ENCODE measurements at regions not wholly inside any gene's neighbourhood (a gene's known extent, or its start where the extent isn't known, plus 50 kb on each side); places are given as distances from the start of the nearest gene placed in this dataset.

GRCh38 chr1:36687312-36687711 is 204.6 kb upstream of the CSF3R start:
- DNase-seq (no peak), ATAC-seq (ENCODE audit: low read depth) (no peak)
- H3K27me3 Mint-ChIP-seq: peaks cover 22% of the 10 kb centered on the region
- H3K27ac Mint-ChIP-seq: no peak overlapping the region
- Histone ChIP-seq H3K36me3 (replicated peaks in 1 of 2; ENCODE audit: control extremely low read depth in 1 of 2, control insufficient read depth in 1 of 2, extremely low read depth in 1 of 2, insufficient read depth in 2 of 2, low read length in 1 of 2) (no peaks in the 10 kb centered on the region), H3K27ac (ENCODE audit: low read length in 2 of 2) (no peak overlapping the region), H3K4me3 (ENCODE audit: control extremely low read depth in 1 of 5, extremely low read depth in 1 of 5, insufficient read depth in 1 of 5, low read depth in 2 of 5, low read length in 4 of 5) (no peak overlapping the region), H3K79me2 (ENCODE audit: control insufficient read depth, insufficient read depth, low read length) (no peaks in the 10 kb centered on the region), H3K27me3 (replicated peaks in 1 of 4; ENCODE audit: control extremely low read depth in 1 of 4, control insufficient read depth in 3 of 4, insufficient read depth in 4 of 4, low read length in 3 of 4) (peaks cover 0 to 15% (median 0%) of the 10 kb centered on the region in 4 experiments), H3K9me3 (ENCODE audit: control extremely low read depth in 1 of 3, control insufficient read depth in 2 of 3, insufficient read depth in 1 of 3, low read length in 2 of 3) (no peaks in the 10 kb centered on the region), H2AFZ (ENCODE audit: insufficient read depth, low read depth, low read length, poor library complexity, severe bottlenecking) (no peak overlapping the region), H3K4me1 (ENCODE audit: control insufficient read depth in 2 of 2, insufficient read depth in 2 of 2, low read length in 2 of 2) (no peaks in the 10 kb centered on the region), H3K9ac (ENCODE audit: low read length) (no peak overlapping the region), H4K20me1 (ENCODE audit: control insufficient read depth, insufficient read depth, low read length, poor library complexity, severe bottlenecking) (no peaks in the 10 kb centered on the region), H3K4me2 (replicated peaks; ENCODE audit: low read depth, low read length, poor library complexity, severe bottlenecking) (no peak overlapping the region)
- ChIA-PET CTCF (no interaction called here), POLR2A (no interaction called here)
- H3K9me3 Mint-ChIP-seq (ENCODE audit: insufficient read depth): no peaks in the 10 kb centered on the region
- WGBS (ENCODE audit: insufficient coverage): 63% methylated on average over 4 of the region's 5 CpGs
- no peak for TF ChIP-seq EZH2 (IDR thresholded peaks at IDR 0.05; ENCODE audit: borderline replicate concordance, insufficient read depth, low read depth, low read length, poor library complexity, severe bottlenecking)
- TF ChIP-seq, protein P1, sequence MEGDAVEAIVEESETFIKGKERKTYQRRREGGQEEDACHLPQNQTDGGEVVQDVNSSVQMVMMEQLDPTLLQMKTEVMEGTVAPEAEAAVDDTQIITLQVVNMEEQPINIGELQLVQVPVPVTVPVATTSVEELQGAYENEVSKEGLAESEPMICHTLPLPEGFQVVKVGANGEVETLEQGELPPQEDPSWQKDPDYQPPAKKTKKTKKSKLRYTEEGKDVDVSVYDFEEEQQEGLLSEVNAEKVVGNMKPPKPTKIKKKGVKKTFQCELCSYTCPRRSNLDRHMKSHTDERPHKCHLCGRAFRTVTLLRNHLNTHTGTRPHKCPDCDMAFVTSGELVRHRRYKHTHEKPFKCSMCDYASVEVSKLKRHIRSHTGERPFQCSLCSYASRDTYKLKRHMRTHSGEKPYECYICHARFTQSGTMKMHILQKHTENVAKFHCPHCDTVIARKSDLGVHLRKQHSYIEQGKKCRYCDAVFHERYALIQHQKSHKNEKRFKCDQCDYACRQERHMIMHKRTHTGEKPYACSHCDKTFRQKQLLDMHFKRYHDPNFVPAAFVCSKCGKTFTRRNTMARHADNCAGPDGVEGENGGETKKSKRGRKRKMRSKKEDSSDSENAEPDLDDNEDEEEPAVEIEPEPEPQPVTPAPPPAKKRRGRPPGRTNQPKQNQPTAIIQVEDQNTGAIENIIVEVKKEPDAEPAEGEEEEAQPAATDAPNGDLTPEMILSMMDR (IDR thresholded peaks at IDR 0.05): no peak
- intact Hi-C loops (cut with micrococcal nuclease): no loop called here
- no peaks in the 10 kb centered on the region for H3K4me1 Mint-ChIP-seq
- no peak overlapping the region for H3K4me3 Mint-ChIP-seq

DNA sequence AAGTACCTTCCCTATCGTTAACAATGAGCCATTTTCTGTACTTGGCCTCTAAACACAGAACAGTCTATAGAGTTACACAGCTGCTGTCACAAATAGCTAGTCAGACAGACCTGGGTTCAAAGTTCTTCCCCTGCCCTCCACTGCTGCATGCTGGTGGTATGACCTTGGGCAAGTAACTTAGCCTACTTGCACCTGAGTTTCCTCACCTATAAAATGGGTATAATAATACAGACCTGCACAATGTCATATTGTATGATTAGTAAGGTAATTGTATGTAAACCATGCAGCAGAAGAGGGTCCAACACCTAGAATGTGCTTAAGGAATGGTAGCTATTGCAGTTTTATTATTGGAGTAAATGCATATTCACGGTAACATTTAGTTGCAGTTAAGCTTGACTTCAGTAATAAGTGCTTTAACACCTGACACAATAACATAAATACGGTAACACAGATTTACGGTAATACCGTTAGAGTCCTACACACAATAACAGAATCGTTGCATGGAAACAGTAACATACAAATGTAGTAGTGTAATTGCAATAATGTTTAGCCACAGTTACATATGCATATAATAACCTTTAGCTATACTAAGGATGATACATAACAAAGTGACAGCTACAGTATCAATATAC is 193.3 kb upstream of the CSF3R start:
- intact Hi-C loops (cut with micrococcal nuclease): no loop called here
- 89% methylated on average over 1 of the region's 6 CpGs for WGBS (ENCODE audit: insufficient coverage)
- no peaks in the 10 kb centered on the region for H3K4me1 Mint-ChIP-seq
- Histone ChIP-seq H4K20me1 (ENCODE audit: control insufficient read depth, insufficient read depth, low read length, poor library complexity, severe bottlenecking) (no peaks in the 10 kb centered on the region), H3K27ac (ENCODE audit: low read length in 2 of 2) (no peak overlapping the region), H3K27me3 (replicated peaks in 1 of 4; ENCODE audit: control extremely low read depth in 1 of 4, control insufficient read depth in 3 of 4, insufficient read depth in 4 of 4, low read length in 3 of 4) (peaks cover 0 to 21% (median 0%) of the 10 kb centered on the region in 4 experiments), H3K9ac (ENCODE audit: low read length) (no peak overlapping the region), H3K4me3 (ENCODE audit: control extremely low read depth in 1 of 5, extremely low read depth in 1 of 5, insufficient read depth in 1 of 5, low read depth in 2 of 5, low read length in 4 of 5) (no peak overlapping the region), H2AFZ (ENCODE audit: insufficient read depth, low read depth, low read length, poor library complexity, severe bottlenecking) (no peak overlapping the region), H3K9me3 (ENCODE audit: control extremely low read depth in 1 of 3, control insufficient read depth in 2 of 3, insufficient read depth in 1 of 3, low read length in 2 of 3) (no peaks in the 10 kb centered on the region), H3K4me2 (replicated peaks; ENCODE audit: low read depth, low read length, poor library complexity, severe bottlenecking) (no peak overlapping the region), H3K36me3 (replicated peaks in 1 of 2; ENCODE audit: control extremely low read depth in 1 of 2, control insufficient read depth in 1 of 2, extremely low read depth in 1 of 2, insufficient read depth in 2 of 2, low read length in 1 of 2) (no peaks in the 10 kb centered on the region), H3K79me2 (ENCODE audit: control insufficient read depth, insufficient read depth, low read length) (no peaks in the 10 kb centered on the region), H3K4me1 (ENCODE audit: control insufficient read depth in 2 of 2, insufficient read depth in 2 of 2, low read length in 2 of 2) (no peaks in the 10 kb centered on the region)
- H3K4me3 Mint-ChIP-seq: no peak overlapping the region
- H3K9me3 Mint-ChIP-seq (ENCODE audit: insufficient read depth): no peaks in the 10 kb centered on the region
- no peak for ATAC-seq (ENCODE audit: low read depth)
- DNase-seq: no peak
- H3K27ac Mint-ChIP-seq: no peak overlapping the region
- ChIA-PET CTCF (no interaction called here), POLR2A (no interaction called here)
- H3K27me3 Mint-ChIP-seq: peaks cover 17% of the 10 kb centered on the region
- TF ChIP-seq, protein P1 (IDR thresholded peaks at IDR 0.05): no peak
- no peak for TF ChIP-seq EZH2 (IDR thresholded peaks at IDR 0.05; ENCODE audit: borderline replicate concordance, insufficient read depth, low read depth, low read length, poor library complexity, severe bottlenecking)

Data from B cell (primary cell).